ENCODE measurements at regions not wholly inside any gene's neighbourhood (a gene's known extent, or its start where the extent isn't known, plus 50 kb on each side); places are given as distances from the start of the nearest gene placed in this dataset.

DNA sequence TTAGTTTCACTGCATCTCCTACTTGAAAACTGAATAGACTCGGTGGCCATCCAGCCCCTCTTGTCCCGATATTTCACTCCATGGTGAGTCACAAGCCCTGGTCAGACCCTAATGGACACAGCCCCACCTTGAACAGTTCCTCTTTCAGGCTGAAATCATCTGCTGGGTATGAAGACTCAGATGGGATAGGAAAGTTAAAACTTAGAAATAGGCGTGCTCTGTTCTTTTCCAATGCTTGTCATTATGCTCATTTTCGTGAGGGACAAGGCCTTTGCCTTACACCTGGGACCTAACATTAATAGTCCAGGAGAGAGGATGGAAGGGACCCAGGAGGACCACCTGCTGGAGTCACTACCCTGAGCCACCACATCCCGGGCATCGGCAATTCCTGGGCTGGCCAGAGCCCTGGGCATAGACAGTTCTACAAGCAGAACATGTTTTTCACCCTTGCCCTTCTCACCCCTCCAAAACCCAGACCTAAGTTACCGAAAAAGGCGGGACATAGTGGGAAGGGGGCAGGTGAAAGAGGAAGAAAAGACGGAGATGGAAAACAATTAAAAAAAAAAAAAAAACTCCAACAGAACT is 278.3 kb downstream of the SOX9 start:
- Mint-ChIP-seq H3K4me3 (no peak overlapping the region), H3K9me3 (peaks cover 3% of the 10 kb centered on the region), H3K4me1 (no peaks in the 10 kb centered on the region), H3K36me3 (no peaks in the 10 kb centered on the region), H3K27ac (no peak overlapping the region)
- DNase-seq (ENCODE audit: low spot score in 2 of 2) (no peak), ATAC-seq (no peak)

DNA sequence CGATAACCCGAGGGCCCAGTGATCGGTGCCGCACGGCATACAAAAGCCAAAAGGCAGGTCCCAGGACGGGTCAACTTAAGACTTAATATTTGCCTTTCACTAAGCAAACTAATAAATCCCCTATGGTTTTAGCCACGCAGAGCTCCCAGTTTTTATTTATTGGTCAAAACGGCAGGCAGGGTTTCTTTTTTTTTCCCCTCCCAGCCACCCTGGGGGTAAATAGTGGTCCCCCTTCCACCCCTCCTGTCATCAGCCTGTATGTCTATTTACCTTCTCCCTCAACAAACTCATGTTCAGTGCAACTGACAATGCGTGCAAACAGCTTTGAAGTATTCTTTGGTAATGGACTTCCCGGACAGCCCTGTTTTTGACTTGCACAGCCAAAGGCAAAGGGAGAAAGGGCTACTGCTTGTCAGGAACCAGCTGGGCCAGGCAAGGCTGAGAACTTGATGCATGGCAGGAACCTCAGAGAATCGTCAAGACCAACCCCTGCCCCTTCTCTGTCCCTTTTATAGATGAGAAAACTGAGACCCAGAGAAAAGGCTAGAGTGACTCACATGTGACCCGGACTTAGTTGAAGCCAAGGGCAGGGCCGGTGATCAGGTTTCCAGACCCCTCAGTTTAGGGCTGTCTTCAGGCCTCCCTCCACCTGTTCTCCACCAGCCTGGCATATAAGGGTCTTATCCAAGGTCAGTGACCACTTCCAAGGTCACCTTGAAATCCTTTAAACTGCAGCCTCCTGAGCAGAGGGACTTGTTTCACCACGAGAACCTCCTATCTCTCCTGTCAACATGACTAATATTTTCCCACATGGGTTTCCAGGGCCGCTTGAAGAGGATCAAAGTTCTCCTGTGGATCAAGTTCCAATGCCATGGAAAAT is 279.0 kb downstream of the SOX9 start:
- no peaks in the 10 kb centered on the region for H3K4me1 Mint-ChIP-seq
- no peak for DNase-seq (ENCODE audit: low spot score in 2 of 2)
- H3K4me3 Mint-ChIP-seq, result no peak overlapping the region
- peaks cover 3% of the 10 kb centered on the region for H3K9me3 Mint-ChIP-seq
- no peak overlapping the region for H3K27ac Mint-ChIP-seq
- ATAC-seq, result no peak
- H3K36me3 Mint-ChIP-seq, result no peaks in the 10 kb centered on the region

DNA sequence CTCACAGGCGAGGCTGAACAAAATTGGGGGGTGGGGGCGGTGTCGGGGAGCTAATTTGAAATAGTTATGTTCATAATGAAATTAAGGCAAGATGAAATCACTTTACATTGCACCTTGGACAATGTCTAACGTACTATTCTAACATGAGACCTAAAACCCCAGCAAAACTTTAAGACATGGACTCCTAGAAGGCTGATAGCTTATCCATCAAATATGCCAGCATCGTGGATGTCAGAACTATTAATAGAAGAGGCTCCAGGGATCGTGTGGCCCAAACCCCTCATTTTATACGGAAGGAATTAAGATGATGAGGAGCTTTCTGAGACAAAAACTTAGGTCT is 279.6 kb downstream of the SOX9 start:
- H3K4me1 Mint-ChIP-seq, result no peaks in the 10 kb centered on the region
- no peak for ATAC-seq
- H3K9me3 Mint-ChIP-seq, result peaks cover 3% of the 10 kb centered on the region
- no peaks in the 10 kb centered on the region for H3K36me3 Mint-ChIP-seq
- DNase-seq (ENCODE audit: low spot score in 2 of 2), result no peak
- H3K4me3 Mint-ChIP-seq, result no peak overlapping the region
- no peak overlapping the region for H3K27ac Mint-ChIP-seq

DNA sequence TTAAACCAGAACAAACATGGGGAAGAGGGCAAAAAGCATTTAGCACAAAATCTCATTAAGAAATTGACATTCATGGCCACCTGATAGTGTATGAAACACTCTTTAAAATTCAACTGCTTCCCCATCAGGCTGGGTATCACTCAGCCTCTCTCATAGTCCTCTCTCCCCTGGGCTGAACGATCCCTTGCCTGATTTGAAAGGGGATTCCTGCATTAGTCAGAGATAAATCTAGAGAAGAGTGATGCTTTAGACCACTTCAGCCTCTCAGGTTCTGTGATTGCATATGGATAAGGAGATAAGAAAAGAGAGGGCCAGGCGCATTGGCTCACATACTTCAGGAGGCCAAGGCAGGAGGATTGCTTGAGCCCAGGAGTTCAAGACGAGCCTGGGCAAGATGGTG is 280.0 kb downstream of the SOX9 start:
- DNase-seq (ENCODE audit: low spot score in 2 of 2) (no peak), ATAC-seq (no peak)
- Mint-ChIP-seq H3K27ac (no peak overlapping the region), H3K4me3 (no peak overlapping the region), H3K9me3 (peaks cover 3% of the 10 kb centered on the region), H3K36me3 (no peaks in the 10 kb centered on the region), H3K4me1 (no peaks in the 10 kb centered on the region)

DNA sequence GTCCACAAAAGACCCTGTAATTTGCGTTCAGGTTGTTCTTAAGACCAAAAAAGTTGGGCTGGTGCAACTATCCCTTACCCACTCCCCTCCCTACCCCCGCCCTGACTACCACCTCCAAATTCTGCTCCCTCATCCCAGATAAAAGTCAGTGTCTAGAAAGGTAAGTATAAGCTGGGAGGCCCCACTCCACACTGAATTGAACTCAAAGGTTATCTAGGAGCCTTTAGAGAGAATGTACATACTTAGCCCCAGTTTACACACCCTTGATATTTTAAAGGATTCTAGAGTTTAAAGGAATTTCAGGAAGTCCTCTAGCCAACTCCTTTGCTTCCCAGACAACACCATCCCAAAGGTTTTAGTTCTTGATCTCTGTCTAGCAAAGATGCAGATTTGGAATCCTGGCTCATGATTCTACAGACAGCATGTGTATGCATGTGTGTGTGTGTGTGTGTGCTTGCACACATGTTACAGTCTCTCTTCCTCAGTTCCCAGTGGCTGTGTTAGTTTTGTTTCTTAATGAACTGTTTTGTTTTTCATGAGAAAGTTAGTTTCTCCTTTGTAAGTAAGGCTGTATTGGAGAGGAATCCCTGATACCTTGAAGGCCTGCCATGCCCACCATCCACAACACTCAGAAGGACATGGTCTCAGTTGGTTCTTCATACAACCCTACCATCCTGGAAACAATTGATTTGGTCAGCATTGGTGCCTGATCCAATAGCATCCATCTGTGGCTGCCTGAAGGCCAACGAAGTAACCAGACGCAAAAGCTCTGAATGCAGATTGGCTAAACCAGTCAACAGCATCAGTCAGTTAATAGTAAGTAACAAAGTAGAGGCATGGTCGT is 281.3 kb downstream of the SOX9 start:
- Mint-ChIP-seq H3K27ac (no peak overlapping the region), H3K9me3 (peaks cover 3% of the 10 kb centered on the region)
- no peak for ATAC-seq

DNA sequence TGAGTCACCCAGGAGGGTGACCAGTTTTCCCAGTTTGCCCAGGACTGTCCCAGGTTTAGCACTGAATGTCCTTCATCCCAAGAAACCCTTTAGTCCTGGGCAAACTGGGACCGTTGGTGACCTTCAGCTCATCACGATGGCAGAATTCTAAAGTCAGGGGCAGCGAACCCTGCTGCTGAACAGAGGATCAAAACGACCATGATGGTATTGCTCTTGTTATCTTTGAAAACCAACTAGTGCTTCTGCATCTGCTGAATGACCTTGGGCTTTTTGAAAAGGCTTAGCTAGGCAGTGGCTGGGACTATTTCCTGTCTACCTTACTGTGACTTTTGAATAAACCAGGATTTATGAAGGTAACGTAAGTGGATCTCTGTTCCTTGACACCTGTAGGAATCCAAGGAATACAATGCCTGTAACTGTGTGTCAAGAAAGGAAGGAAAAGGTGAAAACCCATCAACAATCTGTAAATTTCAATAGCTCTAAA is 281.9 kb downstream of the SOX9 start:
- ATAC-seq, result no peak
- peaks cover 3% of the 10 kb centered on the region for H3K9me3 Mint-ChIP-seq
- H3K27ac Mint-ChIP-seq, result no peak overlapping the region
- H3K4me1 Mint-ChIP-seq, result no peaks in the 10 kb centered on the region
- peaks cover 5% of the 10 kb centered on the region for H3K36me3 Mint-ChIP-seq
- no peak for DNase-seq (ENCODE audit: low spot score in 2 of 2)
- no peak overlapping the region for H3K4me3 Mint-ChIP-seq

More for the DNA sequence above, 281.3 kb downstream of the SOX9 start:
- no peaks in the 10 kb centered on the region for H3K4me1 Mint-ChIP-seq
- H3K36me3 Mint-ChIP-seq, result peaks cover 5% of the 10 kb centered on the region
- no peak for DNase-seq (ENCODE audit: low spot score in 2 of 2)
- H3K4me3 Mint-ChIP-seq, result no peak overlapping the region

DNA sequence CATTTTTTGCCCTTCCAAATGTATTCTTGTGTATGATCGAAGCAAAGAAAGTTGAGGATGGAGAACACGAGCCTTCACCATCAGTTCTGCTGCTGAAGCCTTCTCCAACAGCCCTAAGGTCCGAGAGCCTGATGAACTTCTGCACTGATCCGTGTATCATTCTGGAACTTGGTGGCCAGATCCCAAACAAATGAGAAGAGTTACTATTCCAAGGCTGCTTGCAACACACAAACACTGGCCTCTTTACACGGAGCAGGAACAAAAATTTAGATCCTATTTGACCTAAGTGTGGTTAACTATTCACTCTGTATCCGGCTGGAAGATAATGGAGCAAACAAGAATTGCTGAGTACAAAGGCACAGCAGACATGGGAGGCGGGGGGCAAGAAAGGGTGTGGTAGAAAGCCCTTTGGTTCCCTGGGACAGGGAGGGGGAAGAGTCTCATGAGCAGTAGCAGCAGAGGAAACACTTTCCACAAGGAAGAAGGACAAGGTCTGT is 282.9 kb downstream of the SOX9 start:
- ATAC-seq, result no peak
- Mint-ChIP-seq H3K9me3 (peaks cover 3% of the 10 kb centered on the region), H3K4me1 (no peaks in the 10 kb centered on the region), H3K27ac (no peak overlapping the region), H3K36me3 (peaks cover 5% of the 10 kb centered on the region), H3K4me3 (no peak overlapping the region)
- no peak for DNase-seq (ENCODE audit: low spot score in 2 of 2)

DNA sequence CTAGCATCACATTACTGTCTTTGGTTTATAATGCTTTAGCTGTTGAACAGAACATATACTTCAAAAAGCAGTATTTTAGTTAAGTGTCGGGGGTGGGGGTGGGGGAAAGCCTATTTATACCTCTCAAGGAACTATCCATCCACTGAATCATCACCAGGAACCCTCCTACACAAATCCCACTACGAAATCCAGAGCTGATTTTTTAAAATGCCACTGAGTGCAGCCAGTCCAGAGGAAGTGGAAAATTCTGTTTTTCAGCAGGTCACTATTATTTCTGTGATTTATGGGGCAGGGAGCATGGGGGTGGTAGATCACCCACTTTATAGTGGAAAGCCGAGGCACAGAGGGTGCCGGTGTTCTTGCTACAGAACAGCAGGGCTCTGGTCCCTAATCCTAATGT is 284.1 kb downstream of the SOX9 start:
- DNase-seq (ENCODE audit: low spot score in 2 of 2) (no peak), ATAC-seq (no peak)
- Mint-ChIP-seq H3K36me3 (peaks cover 5% of the 10 kb centered on the region), H3K9me3 (peaks cover 3% of the 10 kb centered on the region), H3K4me3 (no peak overlapping the region), H3K27ac (no peak overlapping the region), H3K4me1 (no peaks in the 10 kb centered on the region)

DNA sequence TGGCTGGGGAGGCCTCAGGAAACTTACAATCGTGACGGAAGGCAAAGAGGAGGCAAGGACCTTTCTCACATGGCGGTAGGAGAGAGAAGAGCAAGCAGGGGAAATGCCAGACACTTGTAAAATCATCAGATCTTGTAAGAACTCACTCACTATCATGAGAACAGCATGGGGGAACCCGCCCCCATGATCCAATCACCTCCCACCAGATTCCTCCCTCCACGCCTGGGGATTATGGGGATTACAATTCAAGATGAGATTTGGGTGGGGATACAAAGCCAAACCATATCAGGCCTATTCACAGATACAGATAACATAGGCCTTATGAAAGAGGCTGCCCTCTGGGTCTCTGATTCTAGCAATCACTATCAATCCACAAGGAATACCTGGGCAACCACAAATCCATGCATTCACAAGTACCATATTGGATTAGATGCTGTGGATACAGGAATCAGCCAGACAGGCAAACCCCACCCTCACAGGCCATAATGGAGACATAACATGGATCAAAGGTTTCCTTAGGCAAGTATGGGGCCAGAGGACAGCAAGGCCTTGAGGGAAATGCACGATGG is 284.9 kb downstream of the SOX9 start:
- H3K4me3 Mint-ChIP-seq, result no peak overlapping the region
- peaks cover 3% of the 10 kb centered on the region for H3K9me3 Mint-ChIP-seq
- no peaks in the 10 kb centered on the region for H3K4me1 Mint-ChIP-seq
- DNase-seq (ENCODE audit: low spot score in 2 of 2), result no peak
- H3K27ac Mint-ChIP-seq, result no peak overlapping the region
- ATAC-seq, result no peak
- peaks cover 5% of the 10 kb centered on the region for H3K36me3 Mint-ChIP-seq

DNA sequence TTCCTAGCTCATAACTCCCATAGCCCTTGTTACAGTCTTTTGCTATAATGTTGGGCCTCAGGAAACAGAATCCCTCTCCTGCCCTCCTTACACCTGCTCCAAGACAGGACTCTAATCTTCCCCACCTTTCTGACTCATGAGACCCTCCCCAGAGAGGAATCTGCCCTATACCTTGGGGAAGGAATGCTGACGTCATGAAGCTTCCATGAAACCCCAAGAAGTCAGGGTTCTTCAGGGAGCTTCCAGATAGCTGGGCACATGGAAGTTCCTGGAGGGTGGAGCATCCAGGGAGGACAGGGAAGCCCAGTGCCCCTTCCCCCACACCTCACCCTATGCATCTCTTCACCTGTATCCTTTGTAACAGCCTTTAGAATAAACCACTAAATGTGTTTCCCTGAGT is 285.7 kb downstream of the SOX9 start:
- Mint-ChIP-seq H3K36me3 (peaks cover 5% of the 10 kb centered on the region), H3K9me3 (no peaks in the 10 kb centered on the region), H3K27ac (no peak overlapping the region)

DNA sequence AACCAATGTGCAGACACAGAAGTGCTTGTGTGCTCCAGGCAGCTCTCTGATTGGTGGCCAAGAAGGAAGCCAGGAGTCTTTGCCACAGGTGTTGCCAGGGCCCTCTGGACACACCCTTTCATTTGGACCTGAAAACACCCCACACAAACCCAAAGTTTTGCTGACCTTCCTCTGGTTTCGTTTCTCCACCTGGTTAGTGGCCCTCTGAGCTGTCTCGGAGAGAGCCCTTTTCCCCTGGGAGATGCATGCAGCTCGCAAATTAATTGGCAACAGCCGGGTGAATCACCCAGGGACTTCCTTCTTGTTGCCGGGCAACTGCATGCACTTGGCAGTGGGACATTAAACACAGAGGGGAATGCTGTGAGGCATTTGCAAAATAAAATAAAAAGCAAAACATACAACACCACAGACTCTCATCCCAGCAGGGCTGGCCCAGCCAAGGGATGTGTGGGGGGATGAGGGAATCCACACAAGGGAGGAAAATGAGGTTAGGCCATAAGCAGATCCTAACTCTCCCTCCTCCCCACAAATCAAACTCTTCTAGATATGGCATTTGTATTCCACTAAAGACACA is 286.6 kb downstream of the SOX9 start:
- DNase-seq (ENCODE audit: low spot score in 2 of 2) (no peak), ATAC-seq (no peak)
- H3K4me1 Mint-ChIP-seq, result no peaks in the 10 kb centered on the region

More for the DNA sequence above, 285.7 kb downstream of the SOX9 start:
- DNase-seq (ENCODE audit: low spot score in 2 of 2) (no peak), ATAC-seq (no peak)
- Mint-ChIP-seq H3K4me3 (no peak overlapping the region), H3K4me1 (no peaks in the 10 kb centered on the region)

DNA sequence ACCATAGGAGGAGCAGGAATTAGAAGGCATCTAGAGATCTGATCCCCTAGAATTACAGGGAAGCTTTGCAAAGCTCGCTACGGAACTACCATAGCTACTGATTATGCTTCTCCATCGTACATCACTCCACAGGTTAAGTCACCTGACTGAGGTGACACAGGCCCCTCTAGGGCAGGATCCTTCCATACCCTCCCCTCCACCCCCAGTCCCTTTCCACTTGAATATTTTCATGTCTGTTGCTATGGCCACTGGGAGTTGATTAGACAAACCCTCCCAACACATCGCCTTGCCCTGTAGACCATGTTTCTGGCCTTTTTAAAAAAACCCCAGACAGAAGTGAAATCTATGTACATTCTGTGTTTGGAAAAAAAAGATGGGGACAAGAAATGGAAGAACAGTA is 287.1 kb downstream of the SOX9 start:
- Mint-ChIP-seq H3K4me3 (no peak overlapping the region), H3K9me3 (no peaks in the 10 kb centered on the region), H3K4me1 (no peaks in the 10 kb centered on the region), H3K36me3 (peaks cover 5% of the 10 kb centered on the region), H3K27ac (no peak overlapping the region)
- no peak for DNase-seq (ENCODE audit: low spot score in 2 of 2)
- no peak for ATAC-seq

More for the DNA sequence above, 286.6 kb downstream of the SOX9 start:
- Mint-ChIP-seq H3K4me3 (no peak overlapping the region), H3K27ac (no peak overlapping the region), H3K9me3 (no peaks in the 10 kb centered on the region), H3K36me3 (peaks cover 5% of the 10 kb centered on the region)

DNA sequence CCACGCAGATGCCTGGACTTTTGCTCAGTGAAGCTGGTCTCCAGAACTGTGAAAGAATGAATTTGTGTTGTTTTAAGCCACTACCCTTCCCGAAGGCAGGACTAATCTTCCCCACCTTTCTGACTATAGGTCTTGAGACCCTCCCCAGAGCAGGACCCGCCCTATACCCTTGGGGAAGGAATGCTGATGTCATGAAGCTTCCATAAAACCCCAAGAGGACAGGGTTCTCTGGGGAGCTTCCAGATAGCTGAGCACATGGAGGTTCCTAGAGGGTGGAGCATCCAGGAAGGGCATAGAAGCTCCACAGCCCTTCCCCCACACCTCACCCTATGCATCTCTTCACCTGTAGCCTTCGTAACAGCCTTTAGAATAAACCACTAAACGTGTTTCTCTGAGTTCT is 287.8 kb downstream of the SOX9 start:
- Mint-ChIP-seq H3K36me3 (peaks cover 5% of the 10 kb centered on the region), H3K9me3 (no peaks in the 10 kb centered on the region), H3K4me3 (no peak overlapping the region), H3K27ac (no peak overlapping the region), H3K4me1 (no peaks in the 10 kb centered on the region)
- no peak for DNase-seq (ENCODE audit: low spot score in 2 of 2)
- ATAC-seq, result no peak

DNA sequence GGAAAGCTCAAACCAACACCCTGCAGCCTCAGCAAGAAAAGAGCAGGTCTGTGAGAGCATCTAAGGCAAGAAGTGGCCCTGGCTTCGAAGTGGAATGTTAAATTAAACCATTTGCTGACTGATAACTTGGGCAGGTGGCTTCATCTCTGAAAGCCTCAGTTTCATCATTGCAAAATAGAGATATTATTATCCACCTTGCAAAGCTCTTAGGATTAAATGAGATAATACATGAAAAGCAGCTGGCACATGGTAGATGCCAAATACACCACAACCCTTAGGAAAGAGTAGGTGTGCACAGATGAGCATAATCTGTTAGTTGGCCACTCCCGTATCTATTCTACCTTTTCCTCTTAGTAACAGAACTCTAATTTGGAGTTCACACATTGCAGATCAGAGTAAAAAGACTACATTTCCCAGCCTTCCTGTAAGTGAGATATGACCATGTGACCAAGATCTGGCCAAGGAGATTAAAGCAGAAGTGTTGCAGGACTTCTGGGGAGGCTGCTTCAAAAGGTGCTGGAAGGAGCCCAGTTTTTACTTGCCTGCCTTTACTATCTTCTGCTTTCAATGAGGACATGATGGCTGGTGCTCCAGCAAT is 288.7 kb downstream of the SOX9 start:
- Mint-ChIP-seq H3K27ac (no peak overlapping the region), H3K9me3 (no peaks in the 10 kb centered on the region), H3K4me1 (no peaks in the 10 kb centered on the region), H3K4me3 (no peak overlapping the region), H3K36me3 (peaks cover 5% of the 10 kb centered on the region)
- ATAC-seq, result no peak
- DNase-seq (ENCODE audit: low spot score in 2 of 2), result no peak
